ENCODE measurements at regions not wholly inside any gene's neighbourhood (a gene's known extent, or its start where the extent isn't known, plus 50 kb on each side); places are given as distances from the start of the nearest gene placed in this dataset.

DNA sequence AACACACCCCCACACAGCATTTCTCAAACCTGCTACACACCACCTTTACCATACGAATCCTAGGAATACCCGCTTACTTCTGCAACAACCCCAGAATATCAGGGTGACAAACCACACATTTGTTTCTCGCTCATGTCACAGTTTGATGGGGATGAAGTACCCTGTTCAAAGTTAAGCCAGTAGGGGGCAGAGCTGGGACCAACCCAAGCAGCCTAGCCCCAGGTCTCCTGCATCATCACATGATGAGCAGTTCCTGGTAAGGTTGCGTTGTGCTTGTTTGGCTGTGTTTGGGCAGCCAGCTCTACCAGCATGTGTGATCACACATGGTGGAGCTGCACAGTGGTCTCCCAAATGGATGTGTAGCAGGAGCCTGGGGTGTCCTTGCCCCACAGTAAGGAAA is 103.6 kb upstream of the C16orf82 start:
- TF ChIP-seq, protein P1, sequence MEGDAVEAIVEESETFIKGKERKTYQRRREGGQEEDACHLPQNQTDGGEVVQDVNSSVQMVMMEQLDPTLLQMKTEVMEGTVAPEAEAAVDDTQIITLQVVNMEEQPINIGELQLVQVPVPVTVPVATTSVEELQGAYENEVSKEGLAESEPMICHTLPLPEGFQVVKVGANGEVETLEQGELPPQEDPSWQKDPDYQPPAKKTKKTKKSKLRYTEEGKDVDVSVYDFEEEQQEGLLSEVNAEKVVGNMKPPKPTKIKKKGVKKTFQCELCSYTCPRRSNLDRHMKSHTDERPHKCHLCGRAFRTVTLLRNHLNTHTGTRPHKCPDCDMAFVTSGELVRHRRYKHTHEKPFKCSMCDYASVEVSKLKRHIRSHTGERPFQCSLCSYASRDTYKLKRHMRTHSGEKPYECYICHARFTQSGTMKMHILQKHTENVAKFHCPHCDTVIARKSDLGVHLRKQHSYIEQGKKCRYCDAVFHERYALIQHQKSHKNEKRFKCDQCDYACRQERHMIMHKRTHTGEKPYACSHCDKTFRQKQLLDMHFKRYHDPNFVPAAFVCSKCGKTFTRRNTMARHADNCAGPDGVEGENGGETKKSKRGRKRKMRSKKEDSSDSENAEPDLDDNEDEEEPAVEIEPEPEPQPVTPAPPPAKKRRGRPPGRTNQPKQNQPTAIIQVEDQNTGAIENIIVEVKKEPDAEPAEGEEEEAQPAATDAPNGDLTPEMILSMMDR (conservative IDR thresholded peaks at IDR 0.05 in 1 of 2, IDR thresholded peaks at IDR 0.05 in 1 of 2; ENCODE audit: low read depth in 1 of 2, low read length in 2 of 2) = peak; percentile 18 to 25
- no peak for TF ChIP-seq EZH2 (IDR thresholded peaks at IDR 0.05; ENCODE audit: low read length, missing control alignments)

All from fibroblast of lung (primary cell).